ENCODE measurements at regions not wholly inside any gene's neighbourhood (a gene's known extent, or its start where the extent isn't known, plus 50 kb on each side); places are given as distances from the start of the nearest gene placed in this dataset.
A peak's percentile ranks its signal among the peaks of the same experiment; 100 is the strongest.

DNA sequence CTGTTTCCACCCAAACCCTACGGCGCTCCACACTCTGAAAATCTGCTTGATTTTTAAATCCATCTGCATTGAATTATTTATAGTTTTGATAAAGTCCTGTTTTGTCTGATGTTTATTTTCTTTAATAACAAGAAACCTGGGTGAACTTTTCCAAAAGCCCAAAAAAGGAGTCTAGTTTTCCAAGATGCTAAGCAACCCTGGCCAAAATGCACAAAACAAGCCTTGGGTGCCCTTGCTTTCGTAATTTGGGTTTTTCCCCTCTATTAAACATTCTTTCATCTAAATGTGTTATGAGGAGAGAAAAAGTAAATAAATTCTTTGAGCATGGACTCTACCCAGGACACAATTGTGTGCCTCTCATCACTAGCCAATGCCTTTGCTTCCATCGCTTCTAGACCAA is 468.9 kb downstream of the MCTP2 start:
- DNase-seq (ENCODE audit: low read depth in 2 of 2), result no peak
- H3K9ac ChIP-seq (ENCODE audit: insufficient read depth, low read length), result no peak overlapping the region
- no peak overlapping the region for H3K4me2 ChIP-seq (ENCODE audit: extremely low read depth, insufficient read depth, low read length)

GRCh38 chr15:94701281-94701985 is 470.1 kb downstream of the MCTP2 start:
- Histone ChIP-seq H3K36me3 (ENCODE audit: control insufficient read depth, insufficient read depth, low read length) (no peaks in the 10 kb centered on the region), H3K27ac (ENCODE audit: insufficient read depth, low read length) (no peak overlapping the region), H3K4me2 (ENCODE audit: extremely low read depth, insufficient read depth, low read length) (no peak overlapping the region), H2AFZ (ENCODE audit: low read length) (no peak overlapping the region), H3K79me2 (ENCODE audit: control insufficient read depth, insufficient read depth, low read length) (no peaks in the 10 kb centered on the region), H3K27me3 (ENCODE audit: control insufficient read depth, insufficient read depth, low read length) (no peaks in the 10 kb centered on the region), H3K9ac (ENCODE audit: insufficient read depth, low read length) (no peak overlapping the region), H3K4me1 (ENCODE audit: control insufficient read depth, extremely low read depth, insufficient read depth, low read length) (no peaks in the 10 kb centered on the region), H3K4me3 (replicated peaks in 1 of 4; ENCODE audit: control extremely low read depth in 1 of 4, insufficient read depth in 1 of 4, low read depth in 3 of 4, low read length in 4 of 4) (no peak overlapping the region), H4K20me1 (ENCODE audit: control insufficient read depth, extremely low read depth, insufficient read depth, low read length) (no peaks in the 10 kb centered on the region), H3K9me3 (ENCODE audit: control insufficient read depth, insufficient read depth, low read depth, low read length) (no peaks in the 10 kb centered on the region)
- peak in 1 of 2 donors; percentile 6 for DNase-seq (ENCODE audit: low read depth in 2 of 2)
- no peak for TF ChIP-seq CTCF (conservative IDR thresholded peaks at IDR 0.05 in 1 of 2, IDR thresholded peaks at IDR 0.05 in 1 of 2; ENCODE audit: low read depth in 1 of 2, low read length in 2 of 2)
- no peak for TF ChIP-seq EZH2 (IDR thresholded peaks at IDR 0.05; ENCODE audit: low read length, missing control alignments)

More for the DNA sequence above, 468.9 kb downstream of the MCTP2 start:
- no peak for TF ChIP-seq EZH2 (IDR thresholded peaks at IDR 0.05; ENCODE audit: low read length, missing control alignments)
- TF ChIP-seq CTCF (conservative IDR thresholded peaks at IDR 0.05 in 1 of 2, IDR thresholded peaks at IDR 0.05 in 1 of 2; ENCODE audit: low read depth in 1 of 2, low read length in 2 of 2), result no peak
- no peaks in the 10 kb centered on the region for H3K79me2 ChIP-seq (ENCODE audit: control insufficient read depth, insufficient read depth, low read length)
- no peaks in the 10 kb centered on the region for H3K4me1 ChIP-seq (ENCODE audit: control insufficient read depth, extremely low read depth, insufficient read depth, low read length)
- H3K9me3 ChIP-seq (ENCODE audit: control insufficient read depth, insufficient read depth, low read depth, low read length), result no peaks in the 10 kb centered on the region
- no peaks in the 10 kb centered on the region for H3K36me3 ChIP-seq (ENCODE audit: control insufficient read depth, insufficient read depth, low read length)
- H3K4me3 ChIP-seq (replicated peaks in 1 of 4; ENCODE audit: control extremely low read depth in 1 of 4, insufficient read depth in 1 of 4, low read depth in 3 of 4, low read length in 4 of 4), result no peak overlapping the region
- H2AFZ ChIP-seq (ENCODE audit: low read length), result no peak overlapping the region
- no peaks in the 10 kb centered on the region for H3K27me3 ChIP-seq (ENCODE audit: control insufficient read depth, insufficient read depth, low read length)
- no peak overlapping the region for H3K27ac ChIP-seq (ENCODE audit: insufficient read depth, low read length)
- no peaks in the 10 kb centered on the region for H4K20me1 ChIP-seq (ENCODE audit: control insufficient read depth, extremely low read depth, insufficient read depth, low read length)

DNA sequence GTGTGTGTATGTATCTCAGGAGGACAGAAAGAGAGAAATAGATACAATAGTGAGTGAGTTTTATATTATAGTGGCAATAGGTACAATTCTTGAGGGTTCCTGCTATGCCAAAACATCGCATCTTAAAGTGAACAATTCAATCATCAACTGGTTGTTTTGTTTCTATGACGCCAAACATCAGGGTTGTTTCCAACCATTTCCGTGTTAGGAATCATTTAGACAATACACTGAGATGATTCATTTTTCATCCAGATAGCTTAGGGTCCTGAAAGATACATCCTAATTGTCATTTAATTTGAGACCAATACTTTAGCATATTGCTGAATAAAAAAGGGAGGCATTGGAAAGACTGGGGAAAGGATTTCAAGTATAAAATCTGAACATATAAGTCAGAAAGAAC is 472.2 kb downstream of the MCTP2 start:
- H3K79me2 ChIP-seq (ENCODE audit: control insufficient read depth, insufficient read depth, low read length), result no peaks in the 10 kb centered on the region
- H2AFZ ChIP-seq (ENCODE audit: low read length), result no peak overlapping the region
- no peaks in the 10 kb centered on the region for H3K4me1 ChIP-seq (ENCODE audit: control insufficient read depth, extremely low read depth, insufficient read depth, low read length)
- no peaks in the 10 kb centered on the region for H4K20me1 ChIP-seq (ENCODE audit: control insufficient read depth, extremely low read depth, insufficient read depth, low read length)
- no peak for TF ChIP-seq EZH2 (IDR thresholded peaks at IDR 0.05; ENCODE audit: low read length, missing control alignments)
- TF ChIP-seq CTCF (conservative IDR thresholded peaks at IDR 0.05 in 1 of 2, IDR thresholded peaks at IDR 0.05 in 1 of 2; ENCODE audit: low read depth in 1 of 2, low read length in 2 of 2), result no peak
- H3K4me2 ChIP-seq (ENCODE audit: extremely low read depth, insufficient read depth, low read length), result no peak overlapping the region
- H3K4me3 ChIP-seq (replicated peaks in 1 of 4; ENCODE audit: control extremely low read depth in 1 of 4, insufficient read depth in 1 of 4, low read depth in 3 of 4, low read length in 4 of 4), result no peak overlapping the region
- H3K36me3 ChIP-seq (ENCODE audit: control insufficient read depth, insufficient read depth, low read length), result no peaks in the 10 kb centered on the region
- H3K27me3 ChIP-seq (ENCODE audit: control insufficient read depth, insufficient read depth, low read length), result no peaks in the 10 kb centered on the region
- H3K27ac ChIP-seq (ENCODE audit: insufficient read depth, low read length), result no peak overlapping the region
- DNase-seq (ENCODE audit: low read depth in 2 of 2), result no peak
- no peak overlapping the region for H3K9ac ChIP-seq (ENCODE audit: insufficient read depth, low read length)
- no peaks in the 10 kb centered on the region for H3K9me3 ChIP-seq (ENCODE audit: control insufficient read depth, insufficient read depth, low read depth, low read length)

Data from fibroblast of lung (primary cell).